CD4-positive, alpha-beta T cell (primary cell): ENCODE measurements at regions not wholly inside any gene's neighbourhood (a gene's known extent, or its start where the extent isn't known, plus 50 kb on each side); places are given as distances from the start of the nearest gene placed in this dataset.

Source experiments
- ATAC-seq: fragments of 200-7000 bp; cut with Tn5 transposase; one replicate; pipeline ENCODE4 v1.10.0; 2022; ENCODE audit warnings: mild to moderate bottlenecking; ENCODE audit not compliant: poor library complexity
- CTCF ChIA-PET: fragments of 350-600 bp; sonication (Branson Sonifier 250); formaldehyde crosslinking; loops from one replicate; lab custom pipeline; 2021; ENCODE audit warnings: antibody characterized with exemption, inconsistent platforms; lab: Charles Lee
- POLR2A ChIA-PET: fragments of 350-600 bp; sonication (Branson Sonifier 250); formaldehyde crosslinking; loops from one replicate; lab custom pipeline; 2021; ENCODE audit warnings: antibody characterized with exemption, inconsistent platforms; lab: Charles Lee
- DNase-seq, 14 experiments: peaks; one replicate each; pipeline ENCODE4 v3.0.0-alpha.2; 2013 to 2020; ENCODE audit warnings: mixed read lengths in 2 of 14
- H3K27ac ChIP-seq, 2 donors: one replicate each; pipeline versions ENCODE4 v1.5.1 to v1.7.0; 2013; ENCODE audit warnings: low read length in 2 of 2, low read depth in 1 of 2, mild to moderate bottlenecking in 1 of 2
- H3K27me3 ChIP-seq, 2 experiments: 1 replicate in 1 of 2; 2 replicates in 1 of 2; pipeline versions ENCODE4 v1.6.1 to v1.7.0; 2013; ENCODE audit warnings: low read length in 2 of 2, control low read depth in 1 of 2, mild to moderate bottlenecking in 1 of 2, moderate library complexity in 1 of 2; ENCODE audit not compliant: insufficient read depth in 2 of 2, control insufficient read depth in 1 of 2
- H3K36me3 ChIP-seq: one replicate; pipeline ENCODE4 v1.6.1; 2013; ENCODE audit warnings: low read length, control low read depth; ENCODE audit not compliant: insufficient read depth
- H3K4me1 ChIP-seq: one replicate; pipeline ENCODE4 v1.6.1; 2013; ENCODE audit warnings: low read length, control low read depth; ENCODE audit not compliant: insufficient read depth
- H3K4me3 ChIP-seq: one replicate; pipeline ENCODE4 v1.5.1; 2013; ENCODE audit warnings: mild to moderate bottlenecking, low read length, moderate library complexity
- H3K9me3 ChIP-seq, 2 experiments: 1 replicate in 1 of 2; 2 replicates in 1 of 2; pipeline versions ENCODE4 v1.6.1 to v1.7.0; 2013; ENCODE audit warnings: low read length in 2 of 2, mild to moderate bottlenecking in 2 of 2, control low read depth in 1 of 2, moderate library complexity in 1 of 2; ENCODE audit not compliant: control insufficient read depth in 1 of 2, insufficient read depth in 1 of 2
- H3K27ac Mint-ChIP-seq: one replicate; pipeline ENCODE4 v1.8.0; 2020; ENCODE audit warnings: mixed read lengths
- H3K27me3 Mint-ChIP-seq: one replicate; pipeline ENCODE4 v1.8.0; 2021; ENCODE audit warnings: mixed read lengths
- H3K36me3 Mint-ChIP-seq: one replicate; pipeline ENCODE4 v1.8.0; 2021; ENCODE audit warnings: low read depth, mixed read lengths
- H3K4me1 Mint-ChIP-seq: one replicate; pipeline ENCODE4 v1.8.0; 2021; ENCODE audit warnings: low read depth, mixed read lengths
- H3K4me3 Mint-ChIP-seq: one replicate; pipeline ENCODE4 v1.8.0; 2020; ENCODE audit warnings: mild to moderate bottlenecking, mixed read lengths
- H3K9me3 Mint-ChIP-seq: one replicate; pipeline ENCODE4 v1.8.0; 2020; ENCODE audit warnings: mixed read lengths
- CTCF ChIP-seq: fragments of 200-600 bp; IDR thresholded peaks from one replicate; pipeline ENCODE4 v1.8.0; 2022; ENCODE audit warnings: antibody characterized with exemption, mild to moderate bottlenecking
- intact Hi-C, 2 experiments: fragments of 100-400 bp; cut with DNase I in 1 of 2; cut with micrococcal nuclease in 1 of 2; formaldehyde crosslinking; loops; one replicate each; pipeline versions ENCODE4 v1.15.1 to v1.9.0; 2023 to 2025; cut with DNase I, micrococcal nuclease

GRCh38 chr4:117640836-117641235 is 393.4 kb upstream of the NDST3 start:
- H3K4me1 Mint-ChIP-seq = no peaks in the 10 kb centered on the region
- no peak for DNase-seq
- H3K27me3 ChIP-seq = no peaks in the 10 kb centered on the region
- no peaks in the 10 kb centered on the region for H3K36me3 ChIP-seq
- no peak overlapping the region for H3K4me3 ChIP-seq
- no peaks in the 10 kb centered on the region for H3K9me3 ChIP-seq
- no peak overlapping the region for H3K4me3 Mint-ChIP-seq
- no peaks in the 10 kb centered on the region for H3K4me1 ChIP-seq
- no peaks in the 10 kb centered on the region for H3K36me3 Mint-ChIP-seq
- ChIA-PET POLR2A (no interaction called here), CTCF (interaction anchor here (1.0 kb wide), 1 partner anchor 13 kb away, joined by 3 read pairs; no protein-coding TSS in a partner anchor)
- no peak overlapping the region for H3K27ac ChIP-seq
- H3K27me3 Mint-ChIP-seq = no peaks in the 10 kb centered on the region
- peaks cover 6% of the 10 kb centered on the region for H3K9me3 Mint-ChIP-seq
- intact Hi-C loops = no loop called here
- ATAC-seq = no peak
- TF ChIP-seq CTCF = no peak
- H3K27ac Mint-ChIP-seq = no peak overlapping the region

- H3K36me3 ChIP-seq = no peaks in the 10 kb centered on the region
- no peaks in the 10 kb centered on the region for H3K9me3 ChIP-seq
- Mint-ChIP-seq H3K9me3 (peaks cover 6% of the 10 kb centered on the region), H3K4me1 (no peaks in the 10 kb centered on the region), H3K4me3 (no peak overlapping the region), H3K27ac (no peak overlapping the region), H3K27me3 (no peaks in the 10 kb centered on the region), H3K36me3 (no peaks in the 10 kb centered on the region)
- no peak overlapping the region for H3K4me3 ChIP-seq
- TF ChIP-seq CTCF = no peak
- DNase-seq (no peak), ATAC-seq (no peak)
- no peak overlapping the region for H3K27ac ChIP-seq
- H3K4me1 ChIP-seq = no peaks in the 10 kb centered on the region
- no peaks in the 10 kb centered on the region for H3K27me3 ChIP-seq
- intact Hi-C loops = no loop called here
- POLR2A ChIA-PET = no interaction called here
- CTCF ChIA-PET = no interaction called here
Observed at GRCh38 chr4:117641519-117641918, 392.8 kb upstream of the NDST3 start.

GRCh38 chr4:117654079-117654478 is 380.2 kb upstream of the NDST3 start:
- Mint-ChIP-seq H3K4me1 (no peaks in the 10 kb centered on the region), H3K36me3 (no peaks in the 10 kb centered on the region), H3K4me3 (no peak overlapping the region), H3K9me3 (peaks cover 9% of the 10 kb centered on the region), H3K27ac (no peak overlapping the region), H3K27me3 (no peaks in the 10 kb centered on the region)
- Histone ChIP-seq H3K27me3 (no peaks in the 10 kb centered on the region), H3K9me3 (peaks cover 0 to 13% of the 10 kb centered on the region in 2 experiments), H3K36me3 (no peaks in the 10 kb centered on the region), H3K27ac (no peak overlapping the region), H3K4me1 (no peaks in the 10 kb centered on the region), H3K4me3 (no peak overlapping the region)
- no peak for TF ChIP-seq CTCF
- intact Hi-C loops = no loop called here
- POLR2A ChIA-PET = no interaction called here
- CTCF ChIA-PET = interaction anchor here (0.7 kb wide), 1 partner anchor 14 kb away, joined by 3 read pairs; no protein-coding TSS in a partner anchor
- DNase-seq (no peak), ATAC-seq (no peak)
